Fibroblast of the aortic adventitia (primary cell): ENCODE measurements at regions not wholly inside any gene's neighbourhood (a gene's known extent, or its start where the extent isn't known, plus 50 kb on each side); places are given as distances from the start of the nearest gene placed in this dataset.
A peak's percentile ranks its signal among the peaks of the same experiment; 100 is the strongest.

Experiments
- DNase-seq: peaks from one replicate; pipeline ENCODE4 v3.0.0-alpha.2; 2010; ENCODE audit warnings: low read depth
- H3K4me3 ChIP-seq: 2 replicates; pipeline ENCODE4 v1.5.1; 2011; ENCODE audit warnings: low read depth, mild to moderate bottlenecking, control low read depth, low read length, moderate library complexity
- CTCF ChIP-seq: IDR thresholded peaks from 2 replicates; pipeline ENCODE4 v1.5.1; 2011; ENCODE audit warnings: mild to moderate bottlenecking, low read length, control low read depth, inconsistent platforms; ENCODE audit not compliant: insufficient read depth

- H3K4me3 ChIP-seq: no peak overlapping the region
- no peak for TF ChIP-seq CTCF
These were observed 258.3 kb downstream of the SNX13 start for GRCh38 chr7:17681965-17682364.

GRCh38 chr7:17682586-17682985, 257.7 kb downstream of the SNX13 start:
- DNase-seq: no peak
- no peak for TF ChIP-seq CTCF

More at GRCh38 chr7:17681965-17682364, 258.3 kb downstream of the SNX13 start:
- peak; percentile 73 for DNase-seq

GRCh38 chr7:17685141-17685540, 255.2 kb downstream of the SNX13 start:
- TF ChIP-seq CTCF: no peak
- H3K4me3 ChIP-seq: no peak overlapping the region
- no peak for DNase-seq

More at GRCh38 chr7:17682586-17682985, 257.7 kb downstream of the SNX13 start:
- no peak overlapping the region for H3K4me3 ChIP-seq

- TF ChIP-seq CTCF: no peak
- H3K4me3 ChIP-seq: no peak overlapping the region
- no peak for DNase-seq
These were observed 252.9 kb downstream of the SNX13 start for GRCh38 chr7:17687361-17687760.

GRCh38 chr7:17689361-17689902, 250.9 kb downstream of the SNX13 start:
- no peak overlapping the region for H3K4me3 ChIP-seq
- DNase-seq: peak; percentile 26
- no peak for TF ChIP-seq CTCF

- H3K4me3 ChIP-seq: no peak overlapping the region
- TF ChIP-seq CTCF: no peak
These were observed 250.3 kb downstream of the SNX13 start for GRCh38 chr7:17690030-17690429.

GRCh38 chr7:17696422-17696821, 243.9 kb downstream of the SNX13 start:
- DNase-seq: peak; percentile 95
- no peak for TF ChIP-seq CTCF
- H3K4me3 ChIP-seq: no peak overlapping the region

More at GRCh38 chr7:17690030-17690429, 250.3 kb downstream of the SNX13 start:
- DNase-seq: peak; percentile 98
